NCI-H1436 treated with DMSO at 0.1 percent for 48 hours (cell line): ENCODE measurements at regions not wholly inside any gene's neighbourhood (a gene's known extent, or its start where the extent isn't known, plus 50 kb on each side); places are given as distances from the start of the nearest gene placed in this dataset.
"Not testable (repeated sequence)": the region's sequence is repeated elsewhere in the genome, so short reads cannot be mapped to it uniquely, and the experiment has no call there.

Source experiments
- DNase-seq: peaks from one replicate; lab custom pipeline; 2025; lab: John Stamatoyannopoulos, UW

- no peak for DNase-seq
These were observed 540.4 kb downstream of the TRAM1L1 start for GRCh38 chr4:116544946-116545345.

GRCh38 chr4:116539744-116540143, 545.6 kb downstream of the TRAM1L1 start:
- DNase-seq = no peak

- no peak for DNase-seq
These were observed 547.5 kb downstream of the TRAM1L1 start for GRCh38 chr4:116537828-116538227.

GRCh38 chr4:116536024-116536423, 549.4 kb downstream of the TRAM1L1 start:
- not testable (repeated sequence) for DNase-seq

- DNase-seq = no peak
These were observed 553.5 kb downstream of the TRAM1L1 start for GRCh38 chr4:116531870-116532269.

GRCh38 chr4:116531026-116531425, 554.4 kb downstream of the TRAM1L1 start:
- DNase-seq = no peak

- no peak for DNase-seq
These were observed 555.3 kb downstream of the TRAM1L1 start for GRCh38 chr4:116530048-116530447.

- DNase-seq = no peak
These were observed 556.2 kb downstream of the TRAM1L1 start for GRCh38 chr4:116529129-116529528.

- DNase-seq = no peak
These were observed 562.5 kb downstream of the TRAM1L1 start for GRCh38 chr4:116522922-116523321.

- no peak for DNase-seq
These were observed 564.5 kb downstream of the TRAM1L1 start for GRCh38 chr4:116520886-116521285.

- no peak for DNase-seq
These were observed 568.7 kb downstream of the TRAM1L1 start for GRCh38 chr4:116516711-116517110.

- DNase-seq = no peak
These were observed 569.4 kb downstream of the TRAM1L1 start for GRCh38 chr4:116515959-116516358.

GRCh38 chr4:116512552-116512951, 572.8 kb downstream of the TRAM1L1 start:
- DNase-seq = no peak

GRCh38 chr4:116501954-116502353, 583.4 kb downstream of the TRAM1L1 start:
- no peak for DNase-seq

GRCh38 chr4:116500225-116500624, 585.2 kb downstream of the TRAM1L1 start:
- DNase-seq = no peak

GRCh38 chr4:116489739-116490138, 595.6 kb downstream of the TRAM1L1 start:
- DNase-seq = no peak

GRCh38 chr4:116486401-116486800, 599.0 kb downstream of the TRAM1L1 start:
- no peak for DNase-seq

- DNase-seq = no peak
These were observed 604.8 kb downstream of the TRAM1L1 start for GRCh38 chr4:116480546-116480945.

GRCh38 chr4:116478343-116478742, 607.0 kb downstream of the TRAM1L1 start:
- no peak for DNase-seq

GRCh38 chr4:116469582-116469981, 615.8 kb downstream of the TRAM1L1 start:
- no peak for DNase-seq

GRCh38 chr4:116453127-116453526, 632.2 kb downstream of the TRAM1L1 start:
- no peak for DNase-seq

- DNase-seq = no peak
These were observed 635.6 kb downstream of the TRAM1L1 start for GRCh38 chr4:116449764-116450163.

- no peak for DNase-seq
These were observed 641.3 kb downstream of the TRAM1L1 start for GRCh38 chr4:116444117-116444516.

GRCh38 chr4:116438981-116439729, 646.2 kb downstream of the TRAM1L1 start:
- DNase-seq = no peak
